ENCODE measurements at regions not wholly inside any gene's neighbourhood (a gene's known extent, or its start where the extent isn't known, plus 50 kb on each side); places are given as distances from the start of the nearest gene placed in this dataset.

DNA sequence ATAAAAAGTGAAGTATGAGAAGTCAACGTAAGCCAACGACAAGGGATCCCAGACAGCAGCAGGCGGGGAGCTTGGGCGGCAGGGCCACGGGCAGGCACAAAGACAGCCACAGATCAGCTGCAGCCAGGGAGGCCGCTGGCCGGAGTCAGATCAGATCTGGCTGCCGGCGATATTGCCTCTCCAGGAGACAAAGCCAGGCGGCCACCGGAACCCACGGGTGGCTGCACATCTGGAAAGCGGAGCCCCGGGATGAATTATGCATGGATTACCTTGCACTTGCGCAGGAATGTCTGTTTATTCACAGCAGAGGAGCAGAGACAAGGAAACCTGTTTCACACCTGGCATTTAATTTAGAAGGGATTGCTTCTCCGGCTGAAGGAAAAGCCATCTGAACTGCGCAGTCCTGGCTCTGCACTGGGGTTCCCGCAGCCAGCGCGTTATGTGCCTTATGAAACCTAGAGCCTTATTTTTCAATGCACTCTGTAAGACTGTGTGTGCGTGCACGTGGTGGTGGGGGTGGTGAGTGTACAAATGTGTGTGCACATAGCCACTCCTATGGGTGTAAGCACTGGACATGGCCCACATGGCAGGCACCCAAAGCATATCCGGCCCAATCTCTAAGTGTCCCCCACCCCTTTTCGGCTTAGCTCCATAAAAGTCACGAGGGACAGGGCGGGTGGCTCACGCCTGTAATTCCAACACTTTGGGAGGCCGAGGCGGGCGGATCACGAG, 427.8 kb upstream of the MCTP2 start:
- Histone ChIP-seq H3K56ac (ENCODE audit: extremely low read depth, insufficient read depth, low read length) (no peak overlapping the region), H2BK15ac (ENCODE audit: low read depth, low read length) (no peak overlapping the region), H3K27me3 (ENCODE audit: control insufficient read depth, insufficient read depth, low read length) (no peaks in the 10 kb centered on the region), H2AK9ac (replicated peaks; ENCODE audit: low read depth, low read length, poor library complexity) (no peak overlapping the region), H2AK5ac (ENCODE audit: low read depth, low read length) (no peak overlapping the region), H3K4me1 (ENCODE audit: control insufficient read depth, insufficient read depth, low read length) (no peaks in the 10 kb centered on the region), H4K5ac (ENCODE audit: low read depth, low read length) (no peak overlapping the region), H3K4ac (ENCODE audit: low read depth, low read length) (no peak overlapping the region), H4K91ac (ENCODE audit: insufficient read depth, low read depth, low read length) (no peak overlapping the region), H3K18ac (ENCODE audit: low read depth, low read length) (no peak overlapping the region), H2BK120ac (ENCODE audit: low read depth, low read length) (no peak overlapping the region), H4K8ac (ENCODE audit: low read depth in 2 of 2, low read length in 2 of 2) (no peak overlapping the region), H2BK5ac (ENCODE audit: low read depth, low read length, poor library complexity, severe bottlenecking) (no peak overlapping the region), H3K79me1 (ENCODE audit: low read depth in 1 of 2, low read length in 2 of 2) (no peaks in the 10 kb centered on the region), H3K4me3 (ENCODE audit: insufficient read depth, low read depth, low read length) (no peak overlapping the region), H3K23ac (ENCODE audit: low read depth, low read length) (no peak overlapping the region), H3K9me3 (ENCODE audit: control insufficient read depth, insufficient read depth, low read length) (peaks cover 19% of the 10 kb centered on the region), H3K4me2 (ENCODE audit: low read depth, low read length) (no peak overlapping the region), H3K36me3 (ENCODE audit: control insufficient read depth, insufficient read depth, low read length) (no peaks in the 10 kb centered on the region), H2AFZ (replicated peaks; ENCODE audit: low read length, poor library complexity) (no peak overlapping the region), H4K20me1 (ENCODE audit: insufficient read depth, low read length) (no peaks in the 10 kb centered on the region), H3K14ac (replicated peaks; ENCODE audit: low read depth, low read length) (no peak overlapping the region), H3K9me1 (ENCODE audit: insufficient read depth, low read length) (no peaks in the 10 kb centered on the region), H3K9ac (ENCODE audit: low read depth, low read length) (no peak overlapping the region), H3K27ac (ENCODE audit: insufficient read depth, low read length) (no peak overlapping the region), H2BK20ac (ENCODE audit: low read depth, low read length) (no peak overlapping the region)
- CTCF ChIA-PET, result no interaction called here
- POLR2A ChIA-PET (ENCODE audit: unreplicated experiment), result no interaction called here
- dilution Hi-C loops (cut with HindIII; ENCODE audit: low sequenced_read_pairs, unreplicated experiment) (no loop called here), intact Hi-C loops (cut with micrococcal nuclease) (no loop called here), in situ Hi-C loops (cut with MboI; ENCODE audit: low sequenced_read_pairs) (no loop called here)
- TF ChIP-seq, protein P1, sequence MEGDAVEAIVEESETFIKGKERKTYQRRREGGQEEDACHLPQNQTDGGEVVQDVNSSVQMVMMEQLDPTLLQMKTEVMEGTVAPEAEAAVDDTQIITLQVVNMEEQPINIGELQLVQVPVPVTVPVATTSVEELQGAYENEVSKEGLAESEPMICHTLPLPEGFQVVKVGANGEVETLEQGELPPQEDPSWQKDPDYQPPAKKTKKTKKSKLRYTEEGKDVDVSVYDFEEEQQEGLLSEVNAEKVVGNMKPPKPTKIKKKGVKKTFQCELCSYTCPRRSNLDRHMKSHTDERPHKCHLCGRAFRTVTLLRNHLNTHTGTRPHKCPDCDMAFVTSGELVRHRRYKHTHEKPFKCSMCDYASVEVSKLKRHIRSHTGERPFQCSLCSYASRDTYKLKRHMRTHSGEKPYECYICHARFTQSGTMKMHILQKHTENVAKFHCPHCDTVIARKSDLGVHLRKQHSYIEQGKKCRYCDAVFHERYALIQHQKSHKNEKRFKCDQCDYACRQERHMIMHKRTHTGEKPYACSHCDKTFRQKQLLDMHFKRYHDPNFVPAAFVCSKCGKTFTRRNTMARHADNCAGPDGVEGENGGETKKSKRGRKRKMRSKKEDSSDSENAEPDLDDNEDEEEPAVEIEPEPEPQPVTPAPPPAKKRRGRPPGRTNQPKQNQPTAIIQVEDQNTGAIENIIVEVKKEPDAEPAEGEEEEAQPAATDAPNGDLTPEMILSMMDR (conservative IDR thresholded peaks at IDR 0.05; ENCODE audit: low read depth, low read length), result no peak
- TF ChIP-seq CHD1 (IDR thresholded peaks at IDR 0.05; ENCODE audit: low read depth, low read length) (no peak), BHLHE40 (IDR thresholded peaks at IDR 0.05; ENCODE audit: low read depth, low read length) (no peak), MXI1 (IDR thresholded peaks at IDR 0.05; ENCODE audit: borderline replicate concordance, low read depth, low read length) (no peak), SMC3 (IDR thresholded peaks at IDR 0.05; ENCODE audit: low read depth, low read length) (no peak), RAD21 (IDR thresholded peaks at IDR 0.05; ENCODE audit: low read length) (no peak), FOS (IDR thresholded peaks at IDR 0.05; ENCODE audit: low read depth, low read length) (no peak), NFE2L2 (IDR thresholded peaks at IDR 0.05; ENCODE audit: low read depth, low read length) (no peak), POLR2A (IDR thresholded peaks at IDR 0.05; ENCODE audit: low read depth, low read length) (no peak), RCOR1 (IDR thresholded peaks at IDR 0.05; ENCODE audit: insufficient replicate concordance, low read length) (no peak), RFX5 (IDR thresholded peaks at IDR 0.05; ENCODE audit: low read depth, low read length) (no peak), MAFK (IDR thresholded peaks at IDR 0.05; ENCODE audit: low read depth, low read length) (no peak), MAZ (IDR thresholded peaks at IDR 0.05; ENCODE audit: borderline replicate concordance, low read depth, low read length) (no peak), CEBPB (IDR thresholded peaks at IDR 0.05; ENCODE audit: low read depth, low read length) (no peak)
- TF ChIP-seq, protein P2, sequence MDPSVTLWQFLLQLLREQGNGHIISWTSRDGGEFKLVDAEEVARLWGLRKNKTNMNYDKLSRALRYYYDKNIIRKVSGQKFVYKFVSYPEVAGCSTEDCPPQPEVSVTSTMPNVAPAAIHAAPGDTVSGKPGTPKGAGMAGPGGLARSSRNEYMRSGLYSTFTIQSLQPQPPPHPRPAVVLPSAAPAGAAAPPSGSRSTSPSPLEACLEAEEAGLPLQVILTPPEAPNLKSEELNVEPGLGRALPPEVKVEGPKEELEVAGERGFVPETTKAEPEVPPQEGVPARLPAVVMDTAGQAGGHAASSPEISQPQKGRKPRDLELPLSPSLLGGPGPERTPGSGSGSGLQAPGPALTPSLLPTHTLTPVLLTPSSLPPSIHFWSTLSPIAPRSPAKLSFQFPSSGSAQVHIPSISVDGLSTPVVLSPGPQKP (IDR thresholded peaks at IDR 0.05; ENCODE audit: borderline replicate concordance, low read depth, low read length), result no peak
- TF ChIP-seq, protein P3, sequence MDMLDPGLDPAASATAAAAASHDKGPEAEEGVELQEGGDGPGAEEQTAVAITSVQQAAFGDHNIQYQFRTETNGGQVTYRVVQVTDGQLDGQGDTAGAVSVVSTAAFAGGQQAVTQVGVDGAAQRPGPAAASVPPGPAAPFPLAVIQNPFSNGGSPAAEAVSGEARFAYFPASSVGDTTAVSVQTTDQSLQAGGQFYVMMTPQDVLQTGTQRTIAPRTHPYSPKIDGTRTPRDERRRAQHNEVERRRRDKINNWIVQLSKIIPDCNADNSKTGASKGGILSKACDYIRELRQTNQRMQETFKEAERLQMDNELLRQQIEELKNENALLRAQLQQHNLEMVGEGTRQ (IDR thresholded peaks at IDR 0.05; ENCODE audit: low read depth, low read length), result no peak
- ATAC-seq (ENCODE audit: low read depth) (no peak), DNase-seq (no peak)
- BruUV-seq (replicated peaks), result no TSS peak
- WGBS, 2 experiments (ENCODE audit: extremely low coverage in 2 of 2, insufficient read length in 1 of 2), result 73% methylated on average over 10 of the region's 31 CpGs; no CpG with 5 or more reads in 1 of the 2 experiments
